GM12872 (cell line): ENCODE measurements at regions not wholly inside any gene's neighbourhood (a gene's known extent, or its start where the extent isn't known, plus 50 kb on each side); places are given as distances from the start of the nearest gene placed in this dataset.

ENCODE experiments used
- CTCF ChIP-seq: IDR thresholded peaks from 3 replicates; pipeline ENCODE4 v1.5.1; 2011; ENCODE audit warnings: low read depth, mild to moderate bottlenecking, low read length, moderate library complexity; ENCODE audit not compliant: insufficient read depth

DNA sequence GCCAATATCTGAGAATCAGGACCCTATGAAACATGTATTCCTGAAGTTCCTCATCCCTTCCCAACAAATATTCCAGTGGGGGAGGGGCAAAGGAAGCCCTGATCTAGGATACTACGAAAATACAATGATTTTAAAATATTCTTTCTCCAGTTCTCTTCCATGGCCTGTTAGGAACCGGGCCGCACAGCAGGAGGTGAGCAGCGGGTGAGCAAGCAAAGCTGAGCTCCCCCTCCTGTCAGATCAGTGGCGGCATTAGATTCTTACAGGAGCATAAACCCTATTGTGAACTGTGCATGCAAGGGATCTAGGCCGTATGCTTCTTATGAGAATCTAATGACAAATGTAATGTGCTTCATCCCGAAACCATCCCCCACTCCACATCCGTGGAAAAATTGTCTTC lies 370.8 kb downstream of the WDR11 start:
- no peak for TF ChIP-seq CTCF

DNA sequence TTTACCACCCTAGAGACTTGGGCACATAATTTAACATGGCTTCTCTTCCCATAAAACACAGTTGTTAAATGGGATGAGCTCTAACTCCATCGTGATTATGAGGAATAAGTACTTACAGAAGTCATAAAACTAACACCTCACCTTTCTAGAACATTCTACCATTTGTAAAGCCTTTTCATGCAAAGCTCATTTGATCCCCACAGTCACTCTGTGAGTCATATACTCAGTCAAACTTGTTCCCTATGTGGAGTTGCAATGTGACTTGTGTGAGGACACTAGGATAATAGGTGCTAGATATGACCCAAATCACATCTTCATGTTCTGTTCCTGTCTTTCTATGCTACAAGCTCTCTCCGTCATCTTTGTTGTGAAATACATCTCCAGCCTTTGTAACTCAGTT lies 371.7 kb downstream of the WDR11 start:
- no peak for TF ChIP-seq CTCF

GRCh38 chr10:121231079-121231478 lies 367.2 kb downstream of the FGFR2 start:
- TF ChIP-seq CTCF = no peak

GRCh38 chr10:121232494-121232893 lies 365.8 kb downstream of the FGFR2 start:
- no peak for TF ChIP-seq CTCF

DNA sequence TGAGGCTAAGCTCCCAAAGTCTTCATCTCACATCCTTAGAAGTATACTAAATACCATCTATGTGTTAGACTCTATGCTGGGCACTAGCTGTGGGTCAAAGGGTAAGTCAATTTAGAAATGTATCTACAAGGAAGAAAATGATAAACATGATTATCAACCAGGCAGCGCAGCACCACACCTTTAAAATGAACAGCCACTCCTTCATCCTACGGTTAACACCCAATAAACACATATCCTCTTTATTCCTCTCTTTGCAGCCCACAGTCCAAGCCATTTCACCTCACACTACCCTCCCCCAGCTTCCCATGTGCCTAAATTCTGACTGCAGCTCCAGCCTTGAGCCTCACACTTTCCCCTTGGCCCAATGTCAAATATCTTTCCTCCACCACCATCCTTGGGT lies 362.6 kb downstream of the FGFR2 start:
- TF ChIP-seq CTCF = no peak

GRCh38 chr10:121236621-121237020 lies 361.6 kb downstream of the FGFR2 start:
- no peak for TF ChIP-seq CTCF

DNA sequence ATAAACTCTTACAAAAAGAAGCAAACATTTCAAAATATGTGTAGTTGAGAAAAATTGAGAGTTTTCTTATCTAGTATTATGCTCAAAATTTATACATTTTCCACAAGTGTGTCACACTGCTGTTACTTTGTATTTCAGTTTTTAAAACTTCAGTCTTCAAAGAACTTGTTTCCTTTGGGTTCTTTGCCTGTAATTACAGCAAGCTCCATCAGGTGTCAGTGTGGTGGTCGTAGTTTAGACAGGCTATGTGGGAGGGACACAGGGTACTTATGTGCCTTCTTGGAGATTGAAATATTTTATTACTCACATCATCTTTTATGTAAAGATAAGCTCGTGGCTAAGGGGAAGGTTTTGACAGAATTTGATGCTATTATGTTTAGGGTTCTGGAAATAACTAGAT lies 360.5 kb downstream of the FGFR2 start:
- TF ChIP-seq CTCF = no peak

DNA sequence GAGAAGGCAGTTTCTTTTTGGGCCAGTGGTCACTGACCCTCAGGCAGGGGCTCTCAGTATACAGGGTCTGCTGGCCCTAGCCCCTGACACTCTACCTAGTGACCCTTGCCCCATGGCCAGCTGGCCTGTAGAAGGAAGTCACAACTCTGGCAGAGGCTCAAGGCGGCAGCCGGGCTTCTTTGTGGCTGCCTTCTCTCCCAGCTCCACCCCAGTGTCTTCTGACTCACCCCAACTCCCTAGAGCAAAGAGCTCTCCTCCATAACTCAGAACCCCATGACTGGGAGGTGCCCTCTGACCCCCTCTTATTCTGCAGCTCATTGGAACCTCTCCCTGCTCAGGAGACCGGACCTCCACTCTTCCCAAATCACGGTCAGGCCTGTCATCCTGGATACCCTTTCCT lies 358.2 kb downstream of the FGFR2 start:
- TF ChIP-seq CTCF = no peak
